HEK293 (cell line): ENCODE measurements at regions not wholly inside any gene's neighbourhood (a gene's known extent, or its start where the extent isn't known, plus 50 kb on each side); places are given as distances from the start of the nearest gene placed in this dataset.

Experiments used
- BCL11A ChIP-seq: fragments of 450-650 bp; formaldehyde crosslinking; IDR thresholded peaks from 2 replicates; pipeline ENCODE4 v1.5.1; 2016; ENCODE audit warnings: low read depth, missing biosample characterization, missing genetic modification characterization
- FEZF1 ChIP-seq: fragments of 450-650 bp; formaldehyde crosslinking; IDR thresholded peaks from 2 replicates; pipeline ENCODE4 v1.5.1; 2016; ENCODE audit warnings: missing biosample characterization, missing genetic modification characterization
- HOXD13 ChIP-seq: sonication (generic); formaldehyde crosslinking; IDR thresholded peaks from 2 replicates; pipeline ENCODE4 v1.8.0; 2022; ENCODE audit warnings: missing genetic modification reagents, borderline replicate concordance
- KLF1 ChIP-seq: fragments of 450-650 bp; formaldehyde crosslinking; IDR thresholded peaks from 2 replicates; pipeline ENCODE4 v1.5.1; 2016; ENCODE audit warnings: missing biosample characterization, missing genetic modification characterization
- SP2 ChIP-seq: fragments of 450-650 bp; formaldehyde crosslinking; IDR thresholded peaks from 2 replicates; pipeline ENCODE4 v1.5.1; 2016; ENCODE audit warnings: missing biosample characterization, missing genetic modification characterization
- TRIM28 ChIP-seq: IDR thresholded peaks from 2 replicates; pipeline ENCODE4 v1.6.1; 2011; ENCODE audit warnings: low read length, control low read depth, borderline replicate concordance
- ZBTB11 ChIP-seq: fragments of 450-650 bp; formaldehyde crosslinking; conservative IDR thresholded peaks from 2 replicates; pipeline ENCODE4 v1.5.1; 2016; ENCODE audit warnings: low read depth, missing biosample characterization, missing genetic modification characterization
- ZBTB49 ChIP-seq: fragments of 450-650 bp; formaldehyde crosslinking; IDR thresholded peaks from 2 replicates; pipeline ENCODE4 v1.5.1; 2016; ENCODE audit warnings: missing biosample characterization, missing genetic modification characterization, low read depth
- ZNF10 ChIP-seq: fragments of 450-650 bp; formaldehyde crosslinking; IDR thresholded peaks from 2 replicates; pipeline ENCODE4 v1.5.1; 2017; ENCODE audit warnings: missing biosample characterization, missing genetic modification characterization
- ZNF175 ChIP-seq: fragments of 450-650 bp; formaldehyde crosslinking; IDR thresholded peaks from 2 replicates; pipeline ENCODE4 v1.5.1; 2016; ENCODE audit warnings: missing biosample characterization, missing genetic modification characterization
- ZNF214 ChIP-seq: fragments of 450-650 bp; formaldehyde crosslinking; IDR thresholded peaks from 2 replicates; pipeline ENCODE4 v1.5.1; 2017; ENCODE audit warnings: missing biosample characterization, mild to moderate bottlenecking, missing genetic modification characterization, borderline replicate concordance
- ZNF23 ChIP-seq: fragments of 450-650 bp; formaldehyde crosslinking; IDR thresholded peaks from 2 replicates; pipeline ENCODE4 v1.5.1; 2016; ENCODE audit warnings: missing biosample characterization, missing genetic modification characterization, borderline replicate concordance
- ZNF280D ChIP-seq: fragments of 450-650 bp; formaldehyde crosslinking; IDR thresholded peaks from 2 replicates; pipeline ENCODE4 v1.5.1; 2016; ENCODE audit warnings: missing biosample characterization, missing genetic modification characterization
- ZNF350 ChIP-seq: fragments of 450-650 bp; formaldehyde crosslinking; IDR thresholded peaks from 2 replicates; pipeline ENCODE4 v1.5.0; 2017; ENCODE audit warnings: missing biosample characterization, mild to moderate bottlenecking, missing genetic modification characterization
- ZNF449 ChIP-seq: fragments of 450-650 bp; formaldehyde crosslinking; IDR thresholded peaks from 2 replicates; pipeline ENCODE4 v1.5.1; 2017; ENCODE audit warnings: missing biosample characterization, mild to moderate bottlenecking, missing genetic modification characterization, moderate library complexity
- ZNF518A ChIP-seq: fragments of 450-650 bp; formaldehyde crosslinking; conservative IDR thresholded peaks from 2 replicates; pipeline ENCODE4 v1.5.1; 2016; ENCODE audit warnings: low read depth, missing biosample characterization, missing genetic modification characterization
- ZNF529 ChIP-seq: fragments of 450-650 bp; formaldehyde crosslinking; IDR thresholded peaks from 2 replicates; pipeline ENCODE4 v1.5.1; 2017; ENCODE audit warnings: missing genetic modification characterization, missing biosample characterization; ENCODE audit not compliant: insufficient replicate concordance
- ZNF600 ChIP-seq: fragments of 450-650 bp; formaldehyde crosslinking; IDR thresholded peaks from 2 replicates; pipeline ENCODE4 v1.5.1; 2016; ENCODE audit warnings: missing biosample characterization, missing genetic modification characterization
- ZNF664 ChIP-seq: fragments of 450-650 bp; formaldehyde crosslinking; IDR thresholded peaks from 2 replicates; pipeline ENCODE4 v1.5.1; 2016; ENCODE audit warnings: missing biosample characterization, missing genetic modification characterization
- TF ChIP-seq, protein P1 (sequence below): fragments of 450-650 bp; formaldehyde crosslinking; IDR thresholded peaks from 2 replicates; pipeline ENCODE4 v1.5.1; 2017; ENCODE audit warnings: missing biosample characterization, missing genetic modification characterization
- TF ChIP-seq, protein P2 (sequence below): fragments of 450-650 bp; formaldehyde crosslinking; IDR thresholded peaks from 2 replicates; pipeline ENCODE4; 2016; ENCODE audit warnings: missing biosample characterization, missing genetic modification characterization

GRCh38 chr5:126000507-126000906 lies 422.7 kb upstream of the GRAMD2B start (continued):
- TF ChIP-seq ZNF529 (no peak), ZNF664 (tag by site-specific recombination) (peak; percentile 73), HOXD13 (CRISPR knock-in tag) (no peak), FEZF1 (tag by site-specific recombination) (peak; percentile 96), ZNF449 (tag by site-specific recombination) (peak; percentile 16; the same call in 1 of the 2 replicates), ZNF10 (tag by site-specific recombination) (0 out of 2 replicates have a peak, but pooled peaks have one; percentile 58), ZNF600 (tag by site-specific recombination) (no peak), KLF1 (tag by site-specific recombination) (peak; percentile 44; the same call in 1 of the 2 replicates), ZNF350 (no peak), BCL11A (tag by site-specific recombination) (peak; percentile 95), SP2 (peak; percentile 20; the same call in 1 of the 2 replicates), TRIM28 (no peak), ZBTB49 (no peak), ZBTB11 (tag by site-specific recombination) (no peak), ZNF518A (no peak; the same call in 1 of the 2 replicates), ZNF280D (no peak), ZNF214 (no peak), ZNF23 (tag by site-specific recombination) (no peak), ZNF175 (tag by site-specific recombination) (no peak)
- TF ChIP-seq, protein P1, sequence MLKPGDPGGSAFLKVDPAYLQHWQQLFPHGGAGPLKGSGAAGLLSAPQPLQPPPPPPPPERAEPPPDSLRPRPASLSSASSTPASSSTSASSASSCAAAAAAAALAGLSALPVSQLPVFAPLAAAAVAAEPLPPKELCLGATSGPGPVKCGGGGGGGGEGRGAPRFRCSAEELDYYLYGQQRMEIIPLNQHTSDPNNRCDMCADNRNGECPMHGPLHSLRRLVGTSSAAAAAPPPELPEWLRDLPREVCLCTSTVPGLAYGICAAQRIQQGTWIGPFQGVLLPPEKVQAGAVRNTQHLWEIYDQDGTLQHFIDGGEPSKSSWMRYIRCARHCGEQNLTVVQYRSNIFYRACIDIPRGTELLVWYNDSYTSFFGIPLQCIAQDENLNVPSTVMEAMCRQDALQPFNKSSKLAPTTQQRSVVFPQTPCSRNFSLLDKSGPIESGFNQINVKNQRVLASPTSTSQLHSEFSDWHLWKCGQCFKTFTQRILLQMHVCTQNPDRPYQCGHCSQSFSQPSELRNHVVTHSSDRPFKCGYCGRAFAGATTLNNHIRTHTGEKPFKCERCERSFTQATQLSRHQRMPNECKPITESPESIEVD (tag by site-specific recombination) = peak; percentile 100
- TF ChIP-seq, protein P2, sequence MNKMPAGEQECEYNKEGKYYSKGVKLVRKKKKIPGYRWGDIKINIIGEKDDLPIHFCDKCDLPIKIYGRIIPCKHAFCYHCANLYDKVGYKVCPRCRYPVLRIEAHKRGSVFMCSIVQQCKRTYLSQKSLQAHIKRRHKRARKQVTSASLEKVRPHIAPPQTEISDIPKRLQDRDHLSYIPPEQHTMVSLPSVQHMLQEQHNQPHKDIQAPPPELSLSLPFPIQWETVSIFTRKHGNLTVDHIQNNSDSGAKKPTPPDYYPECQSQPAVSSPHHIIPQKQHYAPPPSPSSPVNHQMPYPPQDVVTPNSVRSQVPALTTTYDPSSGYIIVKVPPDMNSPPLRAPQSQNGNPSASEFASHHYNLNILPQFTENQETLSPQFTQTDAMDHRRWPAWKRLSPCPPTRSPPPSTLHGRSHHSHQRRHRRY (tag by site-specific recombination) = no peak
